ENCODE measurements at regions not wholly inside any gene's neighbourhood (a gene's known extent, or its start where the extent isn't known, plus 50 kb on each side); places are given as distances from the start of the nearest gene placed in this dataset.
"Not testable (repeated sequence)": the region's sequence is repeated elsewhere in the genome, so short reads cannot be mapped to it uniquely, and the experiment has no call there.

- intact Hi-C loops (cut with DNase I); H3K9me3 ChIP-seq; ATAC-seq; H3K4me3 ChIP-seq; H3K27me3 ChIP-seq; H3K27ac ChIP-seq; H3K36me3 ChIP-seq; H3K4me1 ChIP-seq; DNase-seq: not testable (repeated sequence)
- 75 to 79% methylated on average over 19 to 20 of the region's 22 CpGs for WGBS, 2 donors
Observed at GRCh38 chr15:84155792-84156587, 79.6 kb upstream of the GOLGA6L4 start.

GRCh38 chr15:84156588-84156840 lies 79.1 kb upstream of the GOLGA6L4 start:
- DNase-seq = not testable (repeated sequence)

GRCh38 chr15:84157056-84157632 lies 78.4 kb upstream of the GOLGA6L4 start:
- DNase-seq; H3K27me3 ChIP-seq; H3K4me1 ChIP-seq; H3K36me3 ChIP-seq; H3K4me3 ChIP-seq; H3K9me3 ChIP-seq; ATAC-seq; intact Hi-C loops (cut with DNase I); H3K27ac ChIP-seq: not testable (repeated sequence)
- WGBS, 2 donors = 91 to 95% methylated on average over 11 of the region's 11 CpGs

More at GRCh38 chr15:84156588-84156840, 79.1 kb upstream of the GOLGA6L4 start:
- H3K36me3 ChIP-seq; ATAC-seq; intact Hi-C loops (cut with DNase I); H3K9me3 ChIP-seq; H3K4me1 ChIP-seq; H3K27ac ChIP-seq; H3K4me3 ChIP-seq; H3K27me3 ChIP-seq: not testable (repeated sequence)
- 76 to 80% methylated on average over 3 of the region's 3 CpGs for WGBS, 2 donors

- H3K9me3 ChIP-seq; DNase-seq; intact Hi-C loops (cut with DNase I); H3K4me3 ChIP-seq; H3K36me3 ChIP-seq; H3K4me1 ChIP-seq; H3K27ac ChIP-seq; H3K27me3 ChIP-seq: not testable (repeated sequence)
- 85 to 90% methylated on average over 3 of the region's 3 CpGs for WGBS, 2 donors
- ATAC-seq = peak in 1 of 8 donors; percentile 38
Observed at GRCh38 chr15:84157857-84158256, 77.7 kb upstream of the GOLGA6L4 start.

GRCh38 chr15:84159346-84160269 lies 76.0 kb upstream of the GOLGA6L4 start:
- H3K27me3 ChIP-seq; DNase-seq; H3K4me3 ChIP-seq; H3K36me3 ChIP-seq; H3K9me3 ChIP-seq; H3K4me1 ChIP-seq; intact Hi-C loops (cut with DNase I); H3K27ac ChIP-seq: not testable (repeated sequence)
- 90 to 93% methylated on average over 13 to 14 of the region's 17 CpGs for WGBS, 2 donors
- peak in 1 of 8 donors; percentile 47 for ATAC-seq

GRCh38 chr15:84164423-84165292 lies 70.9 kb upstream of the GOLGA6L4 start:
- H3K4me3 ChIP-seq; H3K4me1 ChIP-seq; H3K27ac ChIP-seq; H3K27me3 ChIP-seq; intact Hi-C loops (cut with DNase I); H3K9me3 ChIP-seq; H3K36me3 ChIP-seq: not testable (repeated sequence)
- WGBS, 2 donors = 82 to 85% methylated on average over 8 of the region's 8 CpGs
- DNase-seq (peak in 1 of 2 donors; percentile 1), ATAC-seq (peak in 3 of 8 donors; percentile 24 to 70 (median 42))

GRCh38 chr15:84170029-84170428 lies 65.5 kb upstream of the GOLGA6L4 start:
- ATAC-seq; H3K27ac ChIP-seq; H3K4me3 ChIP-seq; H3K9me3 ChIP-seq; DNase-seq; H3K27me3 ChIP-seq; H3K4me1 ChIP-seq; intact Hi-C loops (cut with DNase I); H3K36me3 ChIP-seq: not testable (repeated sequence)
- WGBS, 2 donors = 80% methylated on average over 6 of the region's 19 CpGs; no CpG with 5 or more reads in 1 of the 2 donors

GRCh38 chr15:84173231-84173610 lies 62.4 kb upstream of the GOLGA6L4 start:
- 0 to 1% methylated on average over 7 of the region's 22 CpGs for WGBS, 2 donors
- intact Hi-C loops (cut with DNase I); H3K27me3 ChIP-seq; ATAC-seq; H3K9me3 ChIP-seq; H3K36me3 ChIP-seq; H3K4me1 ChIP-seq: not testable (repeated sequence)
- H3K27ac ChIP-seq = peak overlapping the region in 5 of 10 donors; percentile 25 to 72 (median 65)
- DNase-seq = peak; percentile 3 to 30
- H3K4me3 ChIP-seq = peak overlapping the region in 7 of 10 donors; percentile 27 to 52 (median 47)

Measured in heart right ventricle (tissue), 16 donors.